Effector memory CD4-positive, alpha-beta T cell (primary cell): ENCODE measurements at regions not wholly inside any gene's neighbourhood (a gene's known extent, or its start where the extent isn't known, plus 50 kb on each side); places are given as distances from the start of the nearest gene placed in this dataset.
"Not testable (repeated sequence)": the region's sequence is repeated elsewhere in the genome, so short reads cannot be mapped to it uniquely, and the experiment has no call there.

ENCODE experiments used
- DNase-seq, 3 donors: peaks; one replicate each; pipeline ENCODE4 v3.0.0-alpha.2; 2020
- H3K27ac ChIP-seq: 2 replicates; pipeline ENCODE4 v1.7.0; 2013; ENCODE audit warnings: mild to moderate bottlenecking, low read length, moderate library complexity; ENCODE audit not compliant: insufficient read depth, poor library complexity, severe bottlenecking
- H3K27me3 ChIP-seq: replicated peaks from 2 replicates; pipeline ENCODE4 v1.7.0; 2013; ENCODE audit warnings: mild to moderate bottlenecking, low read length; ENCODE audit not compliant: insufficient read depth, control insufficient read depth, poor library complexity, severe bottlenecking
- H3K36me3 ChIP-seq: 2 replicates; pipeline ENCODE4 v1.7.0; 2013; ENCODE audit warnings: mild to moderate bottlenecking, low read length, moderate library complexity; ENCODE audit not compliant: control insufficient read depth, insufficient read depth
- H3K4me1 ChIP-seq: 2 replicates; pipeline ENCODE4 v1.7.0; 2013; ENCODE audit warnings: low read length, mild to moderate bottlenecking; ENCODE audit not compliant: control insufficient read depth, insufficient read depth, poor library complexity, severe bottlenecking
- H3K4me3 ChIP-seq: 2 replicates; pipeline ENCODE4 v1.7.0; 2013; ENCODE audit warnings: low read length, low read depth, mild to moderate bottlenecking; ENCODE audit not compliant: insufficient read depth, poor library complexity, severe bottlenecking
- H3K9me3 ChIP-seq: 2 replicates; pipeline ENCODE4 v1.7.0; 2013; ENCODE audit warnings: mild to moderate bottlenecking, low read length, moderate library complexity; ENCODE audit not compliant: control insufficient read depth

DNA sequence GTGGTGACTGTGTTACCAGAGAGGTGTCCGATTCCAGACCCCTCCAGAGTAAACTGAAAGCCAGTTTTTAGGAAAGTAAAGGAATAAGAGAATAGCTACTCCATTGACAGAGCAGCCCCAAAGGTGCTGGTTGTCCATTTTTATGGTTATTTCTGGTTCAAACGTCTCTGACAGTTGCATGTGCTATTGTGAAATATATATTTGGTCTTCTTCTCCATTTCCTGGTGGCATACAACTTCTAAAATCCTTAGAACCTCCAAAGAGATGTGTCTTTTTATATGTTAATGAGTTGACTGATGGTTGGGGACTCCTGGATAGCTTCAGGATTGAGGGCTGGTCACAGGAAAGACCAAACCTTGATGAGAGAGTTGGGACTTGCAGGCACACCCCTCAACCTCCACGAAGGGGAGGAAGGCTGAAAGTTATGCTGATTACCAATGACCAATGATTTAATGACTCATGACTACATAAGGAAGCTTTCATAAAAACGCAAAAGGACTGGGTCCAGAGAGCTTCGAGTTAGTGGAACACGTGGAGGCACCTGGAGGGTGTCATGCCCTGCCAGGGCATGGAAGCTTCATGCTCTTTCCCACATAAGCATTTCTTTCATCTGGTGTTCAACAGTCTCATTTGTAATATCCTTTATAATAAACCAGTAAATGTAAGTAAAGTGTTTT lies 100.7 kb downstream of the SLC16A1 start:
- H3K27ac ChIP-seq = no peak overlapping the region
- no peaks in the 10 kb centered on the region for H3K4me1 ChIP-seq
- no peak overlapping the region for H3K4me3 ChIP-seq
- H3K9me3 ChIP-seq = no peaks in the 10 kb centered on the region
- H3K27me3 ChIP-seq = no peaks in the 10 kb centered on the region
- no peak for DNase-seq
- H3K36me3 ChIP-seq = no peaks in the 10 kb centered on the region

DNA sequence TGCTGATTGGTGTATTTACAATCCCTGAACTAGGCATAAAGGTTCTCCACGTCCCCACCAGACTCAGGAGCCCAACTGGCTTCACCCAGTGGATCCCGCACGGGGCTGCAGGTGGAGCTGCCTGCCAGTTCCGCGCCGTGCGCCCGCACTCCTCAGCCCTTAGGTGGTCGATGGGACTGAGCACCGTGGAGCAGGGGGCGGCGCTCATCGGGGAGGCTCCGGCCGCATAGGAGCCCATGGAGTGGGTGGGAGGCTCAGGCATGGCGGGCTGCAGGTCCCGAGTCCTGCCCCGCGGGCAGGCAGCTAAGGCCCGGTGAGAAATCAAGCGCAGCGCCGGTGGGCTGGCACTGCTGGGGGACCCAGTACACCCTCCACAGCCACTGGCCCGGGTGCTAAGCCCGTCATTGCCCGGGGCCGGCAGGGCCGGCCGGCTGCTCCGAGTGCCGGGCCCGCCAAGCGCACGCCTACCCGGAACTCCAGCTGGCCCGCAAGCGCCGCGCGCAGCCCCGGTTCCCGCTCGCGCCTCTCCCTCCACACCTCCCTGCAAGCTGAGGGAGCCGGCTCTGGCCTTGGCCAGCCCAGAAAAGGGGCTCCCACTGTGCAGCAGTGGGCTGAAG lies 101.5 kb downstream of the SLC16A1 start:
- DNase-seq, H3K27ac ChIP-seq, H3K36me3 ChIP-seq, H3K27me3 ChIP-seq, H3K4me3 ChIP-seq, H3K9me3 ChIP-seq, H3K4me1 ChIP-seq: not testable (repeated sequence)

DNA sequence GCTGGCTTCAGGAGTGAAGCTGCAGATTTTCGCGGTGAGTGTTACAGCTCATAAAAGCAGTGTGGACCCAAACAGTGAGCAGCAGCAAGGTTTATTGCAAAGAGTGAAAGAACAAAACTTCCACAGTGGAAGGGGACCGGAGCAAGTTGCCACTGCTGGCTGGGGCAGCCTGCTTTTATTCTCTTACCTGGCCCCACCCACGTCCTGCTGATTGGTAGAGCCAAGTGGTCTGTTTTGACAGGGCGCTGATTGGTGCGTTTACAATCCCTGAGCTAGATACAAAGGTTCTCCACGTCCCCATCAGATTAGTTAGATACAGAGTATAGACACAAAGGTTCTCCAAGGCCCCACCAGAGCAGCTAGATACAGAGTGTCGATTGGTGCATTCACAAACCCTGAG lies 102.1 kb downstream of the SLC16A1 start:
- not testable (repeated sequence) for H3K36me3 ChIP-seq, H3K4me1 ChIP-seq, H3K9me3 ChIP-seq, H3K4me3 ChIP-seq, H3K27ac ChIP-seq, DNase-seq
- peaks cover 13% of the 10 kb centered on the region for H3K27me3 ChIP-seq

DNA sequence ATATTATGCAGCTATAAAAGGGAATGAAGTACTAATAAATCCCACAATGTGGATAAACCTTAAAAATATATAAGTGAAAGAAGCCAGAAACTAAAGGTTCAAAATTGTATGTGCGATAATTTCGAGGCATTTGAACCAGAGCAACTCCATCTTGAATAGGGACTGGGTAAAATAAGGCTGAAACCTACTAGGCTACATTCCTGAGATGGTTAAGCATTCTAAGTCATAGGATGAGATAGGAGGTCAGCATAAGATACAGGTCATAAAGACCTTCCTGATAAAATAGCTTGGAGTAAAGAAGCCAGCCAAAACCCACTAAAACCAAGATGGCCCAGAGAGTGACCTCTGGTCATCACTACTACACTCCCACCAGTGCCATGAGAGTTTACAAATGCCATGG lies 103.1 kb downstream of the SLC16A1 start:
- Histone ChIP-seq H3K27ac (no peak overlapping the region), H3K27me3 (peaks cover 13% of the 10 kb centered on the region), H3K9me3 (no peaks in the 10 kb centered on the region), H3K36me3 (no peaks in the 10 kb centered on the region), H3K4me1 (peaks cover 4% of the 10 kb centered on the region), H3K4me3 (no peak overlapping the region)
- DNase-seq = no peak

DNA sequence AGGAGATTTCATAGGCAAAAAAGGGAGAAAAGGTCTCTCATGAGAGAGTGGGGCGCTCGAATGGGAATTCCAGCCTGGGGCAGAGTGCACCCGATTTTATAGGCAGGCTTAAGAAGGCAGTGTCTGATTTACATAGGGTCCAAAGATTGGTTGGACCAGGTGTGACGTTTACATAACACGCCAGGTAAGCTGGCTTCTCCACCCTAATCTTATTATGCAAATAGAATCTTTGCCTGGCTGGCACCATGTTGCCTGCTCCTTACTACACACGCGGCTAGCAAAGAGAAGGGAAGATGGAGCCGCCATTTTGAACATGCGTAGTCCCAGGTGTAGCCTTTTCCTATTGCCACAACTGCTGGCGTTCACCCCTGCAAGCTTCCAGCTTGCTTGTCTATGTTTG lies 103.7 kb downstream of the SLC16A1 start:
- H3K27ac ChIP-seq = no peak overlapping the region
- no peaks in the 10 kb centered on the region for H3K36me3 ChIP-seq
- no peaks in the 10 kb centered on the region for H3K9me3 ChIP-seq
- peaks cover 4% of the 10 kb centered on the region for H3K4me1 ChIP-seq
- H3K27me3 ChIP-seq = peaks cover 13% of the 10 kb centered on the region
- H3K4me3 ChIP-seq = no peak overlapping the region
- no peak for DNase-seq

DNA sequence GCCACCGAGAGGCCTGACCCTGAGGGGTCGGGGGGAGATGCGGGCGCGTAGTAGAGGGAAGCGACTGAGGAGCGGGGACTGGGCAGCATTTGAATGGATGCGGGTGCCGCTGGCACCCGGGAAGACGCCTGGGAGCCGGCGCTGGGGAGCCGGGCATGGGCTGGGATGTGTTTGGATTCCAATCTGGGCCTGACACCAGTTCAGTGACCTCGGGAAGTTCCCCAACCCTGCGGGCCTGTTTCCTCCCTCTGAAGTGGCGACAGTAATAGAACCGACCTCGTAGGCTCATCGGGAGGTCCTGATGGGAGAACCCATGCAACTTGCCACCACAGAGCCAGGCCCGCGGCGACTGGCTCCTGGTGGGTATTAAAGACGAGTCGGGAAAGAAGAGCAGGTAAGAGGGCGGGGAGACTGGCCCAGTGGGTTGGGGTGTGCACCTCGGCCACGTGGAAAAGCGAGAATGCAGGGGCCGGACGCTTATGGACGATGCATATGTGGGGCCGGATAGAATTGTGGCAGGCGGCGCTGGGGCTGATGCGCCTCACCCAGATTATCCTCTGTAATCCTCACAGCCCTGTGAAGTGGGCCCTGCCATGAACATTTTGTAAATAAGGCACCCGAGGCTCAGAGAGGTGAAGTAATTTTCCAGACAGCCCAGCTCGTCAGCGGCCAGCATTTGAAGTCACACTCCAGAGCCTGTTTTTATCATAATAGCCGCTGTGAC lies 105.8 kb downstream of the SLC16A1 start:
- H3K36me3 ChIP-seq = no peaks in the 10 kb centered on the region
- no peak for DNase-seq
- peaks cover 13% of the 10 kb centered on the region for H3K27me3 ChIP-seq
- no peak overlapping the region for H3K27ac ChIP-seq
- H3K4me3 ChIP-seq = peak overlapping the region; percentile 44
- peaks cover 4% of the 10 kb centered on the region for H3K4me1 ChIP-seq
- H3K9me3 ChIP-seq = no peaks in the 10 kb centered on the region

DNA sequence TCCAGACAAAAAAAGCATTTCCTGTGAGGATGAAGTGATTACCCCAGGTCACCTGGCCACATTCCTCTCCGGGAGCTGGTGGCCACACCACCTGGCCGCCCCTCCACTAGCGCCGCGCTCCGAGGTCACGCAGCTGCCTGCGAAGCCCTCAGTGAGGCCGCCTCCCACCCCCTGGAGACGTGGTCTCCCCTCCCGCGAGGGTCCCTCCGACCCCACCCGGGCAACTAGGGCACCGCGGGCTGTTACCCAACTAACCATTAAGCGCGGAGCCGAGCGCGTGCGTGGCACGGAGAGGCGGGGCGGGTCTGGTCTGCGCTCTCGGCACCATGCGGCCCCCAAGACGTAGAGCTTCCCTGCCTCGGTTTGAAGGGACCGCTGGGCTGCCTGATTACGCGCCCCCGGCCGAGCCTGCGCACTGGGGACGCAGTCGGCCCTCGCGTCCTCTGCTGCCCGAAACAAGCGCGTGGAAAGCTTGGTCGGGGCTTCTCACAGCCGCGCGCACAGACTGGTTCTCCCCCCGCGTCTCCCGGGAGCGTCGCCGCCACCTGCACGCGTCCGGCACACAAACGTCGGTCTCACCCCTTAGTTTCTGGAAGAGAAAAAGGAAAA lies 106.5 kb downstream of the SLC16A1 start:
- H3K9me3 ChIP-seq = no peaks in the 10 kb centered on the region
- no peaks in the 10 kb centered on the region for H3K36me3 ChIP-seq
- H3K4me3 ChIP-seq = peak overlapping the region; percentile 44
- H3K27ac ChIP-seq = no peak overlapping the region
- peaks cover 13% of the 10 kb centered on the region for H3K27me3 ChIP-seq
- no peak for DNase-seq
- H3K4me1 ChIP-seq = peaks cover 4% of the 10 kb centered on the region

DNA sequence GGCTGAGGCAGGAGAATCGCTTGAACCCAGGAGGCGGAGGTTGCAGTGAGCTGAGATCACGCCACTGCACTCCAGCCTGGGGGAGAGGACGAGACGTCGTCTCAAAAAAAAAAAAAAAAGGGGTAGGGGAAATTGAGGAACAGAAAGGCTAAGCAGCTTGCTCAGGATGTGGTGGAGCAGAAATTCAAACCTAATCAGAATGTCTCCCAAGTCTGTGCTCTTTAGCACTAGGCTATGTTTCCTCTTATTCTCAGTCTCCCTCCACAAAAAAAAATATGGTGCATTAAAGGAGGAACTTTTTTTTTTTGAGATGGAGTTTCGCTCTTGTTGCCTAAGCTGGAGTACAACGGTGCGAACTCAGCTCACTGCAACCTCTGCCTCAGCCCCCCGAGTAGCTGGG lies 114.2 kb downstream of the SLC16A1 start:
- Histone ChIP-seq H3K27me3 (no peaks in the 10 kb centered on the region), H3K27ac (no peak overlapping the region), H3K4me1 (peaks cover 16% of the 10 kb centered on the region), H3K36me3 (no peaks in the 10 kb centered on the region), H3K9me3 (no peaks in the 10 kb centered on the region), H3K4me3 (no peak overlapping the region)
- no peak for DNase-seq

DNA sequence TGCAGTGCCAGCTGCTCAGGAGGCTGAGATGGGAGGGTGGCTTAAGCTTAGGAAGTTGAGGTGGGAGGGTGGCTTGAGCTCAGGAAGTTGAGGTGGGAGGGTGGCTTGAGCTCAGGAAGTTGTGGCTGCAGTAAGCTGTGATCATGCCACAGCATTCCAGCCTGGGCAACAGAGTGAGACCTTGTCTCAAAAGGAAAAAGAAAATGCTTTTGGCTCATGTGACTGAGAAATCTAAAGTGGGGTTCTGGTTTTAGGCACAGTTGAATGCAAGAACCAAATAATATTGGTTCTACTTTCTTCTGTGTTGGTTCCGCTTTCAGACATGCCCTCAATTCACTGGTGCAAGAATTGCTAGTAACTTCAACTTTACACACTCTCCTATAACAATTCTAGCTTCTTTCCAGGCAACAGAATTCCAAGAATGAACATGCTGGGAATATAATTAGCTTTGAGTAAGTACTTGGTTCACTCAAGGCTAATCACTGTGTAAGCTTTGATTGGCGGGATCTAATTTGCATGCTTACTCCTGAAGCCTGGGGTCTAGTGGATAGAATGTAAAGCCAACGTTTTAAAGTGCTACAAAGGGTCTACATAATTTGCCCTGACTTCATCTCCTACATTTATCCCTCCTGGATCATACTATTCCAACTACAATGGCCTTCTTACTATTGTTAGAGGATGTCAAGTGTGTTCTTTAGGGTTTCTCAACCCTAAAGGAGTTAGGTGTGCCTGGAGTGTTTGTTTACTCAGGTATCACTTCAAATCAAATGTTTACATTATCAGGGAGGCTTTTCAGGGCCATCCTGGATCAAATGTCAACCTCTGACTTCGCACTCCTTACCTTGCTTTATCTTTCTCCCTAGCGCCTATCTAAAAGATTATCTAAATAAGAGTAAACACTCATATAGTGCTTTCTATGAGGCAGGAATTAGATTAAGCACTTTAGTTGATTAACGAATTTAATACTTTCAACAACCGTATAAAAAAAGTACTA lies 115.1 kb downstream of the SLC16A1 start:
- Histone ChIP-seq H3K36me3 (no peaks in the 10 kb centered on the region), H3K4me3 (no peak overlapping the region), H3K4me1 (peaks cover 16% of the 10 kb centered on the region), H3K27me3 (no peaks in the 10 kb centered on the region), H3K9me3 (no peaks in the 10 kb centered on the region), H3K27ac (no peak overlapping the region)
- no peak for DNase-seq
